HG03097 (cell line): ENCODE measurements at regions not wholly inside any gene's neighbourhood (a gene's known extent, or its start where the extent isn't known, plus 50 kb on each side); places are given as distances from the start of the nearest gene placed in this dataset.
"Not testable (repeated sequence)": the region's sequence is repeated elsewhere in the genome, so short reads cannot be mapped to it uniquely, and the experiment has no call there.

Experiments
- ATAC-seq: cut with Tn5 transposase; IDR thresholded peaks from one replicate; pipeline ENCODE4 v1.9.1; 2021; ENCODE audit not compliant: unreplicated experiment, low FRiP score

DNA sequence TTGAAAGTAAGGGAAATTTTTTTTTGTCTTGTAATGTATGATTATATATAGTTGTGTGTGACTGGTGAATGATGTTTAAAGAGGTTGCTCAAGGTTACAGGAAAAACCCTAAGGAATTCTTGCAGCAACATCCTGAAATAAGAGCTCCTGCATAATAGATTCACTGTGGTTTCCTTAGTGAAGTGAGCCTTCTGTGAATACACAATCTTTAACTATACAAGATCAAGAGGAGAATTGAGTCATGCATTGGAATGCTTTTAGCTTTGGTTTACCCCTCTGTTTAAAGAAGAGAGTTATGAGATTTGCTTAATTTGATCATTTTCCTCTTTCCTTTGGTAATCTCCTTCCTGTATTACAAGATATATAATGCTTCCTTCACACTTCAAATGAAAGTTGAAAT is 141.6 kb upstream of the EYA4 start:
- ATAC-seq = no peak

DNA sequence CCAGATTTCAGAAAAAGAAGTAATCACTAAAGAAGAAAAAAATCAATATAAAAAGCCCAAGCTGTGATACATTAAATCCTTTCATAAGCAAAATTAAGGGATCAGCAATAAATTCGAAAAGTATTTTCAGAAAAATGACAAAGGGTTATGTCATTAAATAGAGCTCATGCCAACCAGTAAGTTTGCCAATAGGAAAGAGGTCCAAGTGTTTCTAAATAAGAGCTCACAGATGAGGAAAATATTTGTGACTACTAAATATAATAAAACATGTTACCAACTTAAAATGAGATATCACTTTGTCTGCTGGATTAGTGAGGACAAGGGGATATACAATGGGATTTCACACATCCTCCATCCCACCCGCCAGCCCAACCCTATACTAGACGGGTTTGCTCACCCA is 140.3 kb upstream of the EYA4 start:
- no peak for ATAC-seq

DNA sequence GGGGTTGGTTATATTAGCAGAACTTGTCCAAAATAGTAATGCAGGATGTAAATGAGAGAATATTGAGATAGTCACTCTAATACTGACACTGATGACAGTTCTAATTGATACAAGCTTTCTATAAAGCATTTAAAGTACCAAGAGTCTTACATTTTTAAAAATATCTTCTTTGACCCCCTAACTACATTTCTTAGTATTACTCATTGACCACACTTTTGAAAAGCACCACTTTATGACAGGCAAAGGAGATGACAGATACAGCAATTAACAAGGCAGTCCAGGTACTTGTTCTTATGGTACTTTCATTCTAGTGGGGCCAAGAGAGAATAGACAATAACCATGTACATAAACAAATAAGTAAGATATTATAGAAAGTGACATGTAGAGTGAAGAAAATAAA is 139.4 kb upstream of the EYA4 start:
- ATAC-seq = no peak

DNA sequence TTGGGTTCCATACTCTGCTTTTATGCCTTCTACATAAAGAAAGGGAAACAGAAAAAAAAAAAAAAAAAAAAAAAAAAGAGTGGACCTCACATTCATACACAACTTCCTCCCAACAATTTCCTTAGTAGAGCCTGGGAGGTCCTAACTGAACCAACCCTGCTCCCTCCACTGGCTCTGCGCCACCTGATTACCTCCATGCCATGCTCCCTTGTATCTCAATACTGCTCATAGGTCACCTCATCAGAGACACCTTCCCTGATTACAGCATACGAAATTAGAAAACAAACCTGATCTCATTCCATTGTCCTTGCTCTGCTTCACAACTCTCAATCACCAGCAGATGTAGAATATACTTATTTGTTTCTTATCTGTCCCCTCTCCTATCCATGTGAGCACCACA is 134.2 kb upstream of the EYA4 start:
- ATAC-seq = no peak

DNA sequence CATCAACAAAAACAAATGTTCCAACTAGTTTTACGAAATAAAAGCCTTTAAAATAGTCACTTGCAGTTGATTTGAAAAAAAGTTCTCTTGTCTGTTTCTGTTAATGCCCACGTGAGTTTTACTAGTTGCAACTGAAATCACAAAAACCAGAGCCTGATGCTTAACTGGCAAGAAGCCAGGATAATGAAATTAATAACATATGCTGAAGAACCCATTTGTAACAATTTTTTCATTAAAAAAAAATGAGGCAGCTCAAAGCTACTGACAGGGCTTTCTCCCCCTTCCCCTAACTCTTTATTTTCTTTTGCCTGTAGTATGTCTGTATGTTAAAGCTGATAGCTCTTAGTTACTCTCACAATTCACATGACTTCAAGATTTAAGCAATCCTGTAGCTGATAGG is 132.7 kb upstream of the EYA4 start:
- no peak for ATAC-seq

DNA sequence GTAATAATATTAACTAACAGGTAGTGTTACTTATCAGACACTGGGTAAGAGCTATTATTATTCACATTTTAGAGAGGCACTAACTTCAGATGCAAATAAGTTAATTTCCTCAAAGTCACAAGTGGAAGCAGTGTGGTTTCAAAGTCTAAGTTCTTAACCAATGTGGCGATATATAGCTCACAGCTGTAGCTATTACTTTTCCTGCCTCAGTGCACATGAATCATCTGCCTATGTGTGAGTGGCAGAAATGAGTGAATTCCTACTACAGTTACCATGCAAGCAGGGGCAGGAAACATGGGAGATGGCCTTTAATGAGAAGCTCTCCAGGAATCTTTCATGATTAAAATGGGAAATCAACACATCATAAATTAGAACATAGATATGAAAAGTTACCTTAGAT is 126.2 kb upstream of the EYA4 start:
- ATAC-seq = no peak

DNA sequence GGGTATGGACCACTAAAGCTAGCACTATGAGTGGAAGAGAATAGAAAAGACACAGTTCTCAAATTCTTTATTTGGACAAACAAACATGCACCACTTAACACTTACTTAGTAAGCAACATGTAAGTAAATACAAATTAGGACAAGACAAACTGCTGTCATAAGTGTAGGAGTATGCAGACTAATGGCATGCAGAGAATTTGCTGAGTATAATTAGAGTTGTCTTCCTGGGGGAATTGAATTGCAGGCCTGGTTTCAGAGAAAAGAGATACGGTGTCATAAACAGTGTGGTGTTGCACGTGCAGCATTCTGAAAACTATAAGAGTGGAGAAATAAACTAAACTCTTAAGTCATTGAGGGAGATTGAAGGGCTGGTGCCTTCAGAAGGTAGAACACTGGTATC is 125.2 kb upstream of the EYA4 start:
- ATAC-seq = no peak

DNA sequence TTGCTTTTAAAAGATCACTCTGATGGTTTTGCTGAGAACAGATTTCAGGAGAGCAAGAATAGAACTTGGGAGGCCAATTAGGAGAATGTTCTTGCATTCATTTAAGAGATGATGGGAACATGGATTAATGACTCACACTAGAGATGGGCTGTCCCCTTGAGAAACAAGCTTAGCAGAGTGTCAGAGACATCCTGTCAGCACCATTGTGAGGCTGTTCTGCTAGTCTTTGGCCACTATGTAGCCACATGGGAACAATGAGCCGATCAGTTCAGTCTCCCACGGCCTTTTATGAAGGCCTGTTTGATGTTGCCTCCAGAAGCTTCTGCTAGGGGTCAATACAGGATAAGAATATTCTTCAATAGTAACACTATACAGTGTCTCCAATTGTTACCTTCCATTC is 113.0 kb upstream of the EYA4 start:
- no peak for ATAC-seq

DNA sequence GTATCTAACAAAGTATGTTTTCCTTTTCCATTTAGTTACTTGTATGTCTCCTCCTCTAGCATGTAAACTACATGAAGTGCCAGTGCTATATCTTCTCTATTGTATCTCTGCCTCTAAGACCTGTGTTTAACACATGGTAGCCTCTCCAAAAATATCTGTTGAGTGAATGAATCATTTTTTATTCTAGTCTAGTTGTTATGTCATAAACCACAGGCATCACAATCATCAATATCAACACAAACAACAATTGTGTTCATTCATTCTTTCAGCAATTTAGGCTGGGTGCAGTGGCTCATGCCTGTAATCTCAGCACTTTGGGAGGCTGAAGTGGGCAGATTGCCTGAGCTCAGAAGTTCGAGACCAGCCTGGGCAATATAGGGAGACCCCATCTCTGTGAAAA is 111.6 kb upstream of the EYA4 start:
- no peak for ATAC-seq

DNA sequence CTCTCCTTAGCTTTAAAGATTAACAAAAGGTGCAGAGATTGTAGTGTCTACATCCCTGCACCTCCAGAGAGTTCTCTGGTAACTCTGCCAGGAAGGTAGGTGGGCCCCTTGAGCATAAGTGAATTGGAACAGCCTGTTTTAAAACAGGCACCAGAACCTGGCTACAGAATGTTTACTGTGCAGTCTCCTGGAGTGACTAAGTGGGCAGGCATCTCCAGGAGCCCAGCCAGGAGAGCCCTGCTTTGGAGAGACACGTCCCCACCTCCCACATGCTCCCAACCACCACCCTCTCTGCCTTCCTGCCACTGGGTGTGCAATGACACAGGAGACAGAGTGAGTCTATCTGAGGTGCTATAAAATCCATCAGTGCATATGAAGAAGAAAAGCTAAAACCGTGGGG is 110.3 kb upstream of the EYA4 start:
- no peak for ATAC-seq

DNA sequence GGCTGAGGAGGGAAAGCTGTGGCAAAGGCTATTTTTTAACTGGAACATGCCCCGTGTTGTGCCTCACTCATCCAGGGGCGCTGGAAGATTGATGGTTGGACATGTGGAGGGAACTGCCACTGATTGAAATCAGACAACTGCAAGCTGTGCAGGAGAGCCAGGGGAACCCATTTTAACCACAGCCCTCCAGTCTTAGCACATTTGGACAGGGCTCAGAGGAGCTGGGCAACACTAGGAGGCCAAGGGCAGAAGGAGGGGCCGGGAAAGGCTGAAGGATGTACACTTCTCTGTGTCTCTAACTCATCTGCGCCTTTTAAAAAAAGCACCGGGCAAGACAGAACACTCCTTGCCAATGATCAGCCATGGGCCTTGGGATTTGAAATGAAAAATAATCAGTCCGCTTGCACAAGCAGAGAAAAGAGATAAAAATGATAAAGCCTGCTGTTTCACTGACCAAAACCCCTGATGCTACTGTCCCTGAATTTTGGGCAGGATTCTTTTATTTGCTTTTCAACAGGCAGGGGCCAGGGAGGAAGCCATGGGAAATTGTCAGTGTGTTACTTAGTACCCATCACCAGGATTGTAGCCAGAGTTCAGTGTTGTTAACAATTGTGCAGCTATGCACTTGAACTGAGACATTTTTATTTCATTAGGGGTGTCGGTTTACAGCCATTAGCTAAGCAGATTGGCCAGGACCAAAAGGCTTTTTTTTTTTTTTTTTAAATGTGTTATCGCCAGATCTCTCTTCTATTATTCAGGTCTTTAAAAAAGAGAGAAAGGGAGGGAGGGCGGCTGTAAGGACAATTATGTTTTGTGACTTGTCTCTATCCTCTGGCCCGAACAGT is 109.3 kb upstream of the EYA4 start:
- ATAC-seq = no peak

DNA sequence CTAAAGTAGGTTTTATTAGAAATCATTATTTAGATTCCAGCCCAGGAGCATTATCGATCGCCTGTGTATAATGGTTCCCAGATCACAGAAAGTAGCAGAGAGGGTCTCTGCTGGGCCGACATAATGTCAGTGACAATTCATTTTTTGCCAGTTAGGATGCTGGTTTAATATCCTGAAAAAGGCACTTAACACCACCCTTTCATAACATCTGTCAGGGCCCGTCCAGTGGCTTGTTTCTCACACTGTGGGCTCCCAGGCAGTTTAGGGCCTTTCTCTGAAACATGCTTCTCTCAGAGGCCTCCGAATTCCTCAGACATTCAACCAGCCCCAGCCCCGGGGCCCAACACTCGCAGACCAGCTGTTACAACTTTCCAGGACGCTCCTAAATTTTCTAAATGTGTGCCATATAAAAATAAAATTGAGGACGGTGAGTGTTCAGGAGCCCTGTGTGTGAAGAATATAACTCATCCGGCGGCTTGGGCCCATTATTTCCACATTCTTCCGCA is 108.6 kb upstream of the EYA4 start:
- ATAC-seq = no peak

DNA sequence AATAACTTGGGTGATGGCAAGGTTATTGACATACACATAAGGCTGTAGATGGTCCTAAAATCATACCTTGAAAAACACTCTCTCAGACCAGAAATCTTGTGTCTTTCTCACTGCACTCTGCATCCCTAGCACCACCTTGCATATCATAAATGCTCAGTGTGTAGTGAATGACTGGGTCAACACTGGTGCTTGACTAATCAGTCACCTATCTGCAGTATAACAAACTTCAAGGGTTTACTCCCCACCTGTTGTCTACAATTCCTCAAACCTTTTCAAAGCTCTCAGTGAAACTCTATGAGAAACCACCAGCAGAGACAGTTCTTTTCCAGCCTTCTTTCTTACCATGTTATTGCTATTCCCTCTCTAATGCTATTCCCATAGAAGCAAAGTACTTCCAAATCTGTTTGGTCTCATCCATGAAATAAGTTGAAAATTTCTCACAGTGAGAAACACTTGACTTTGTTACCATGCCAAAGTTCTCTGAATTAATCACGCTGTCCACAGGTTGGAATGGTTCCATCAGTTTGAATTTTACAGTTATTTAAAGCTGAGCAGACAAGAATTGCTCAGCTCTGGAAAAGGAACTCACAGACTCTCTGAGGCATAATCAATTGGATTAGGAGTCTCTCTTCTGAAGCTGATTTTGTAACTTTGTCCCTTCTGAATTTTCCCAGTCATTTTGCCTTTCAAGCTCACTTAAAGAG is 104.8 kb upstream of the EYA4 start:
- no peak for ATAC-seq

DNA sequence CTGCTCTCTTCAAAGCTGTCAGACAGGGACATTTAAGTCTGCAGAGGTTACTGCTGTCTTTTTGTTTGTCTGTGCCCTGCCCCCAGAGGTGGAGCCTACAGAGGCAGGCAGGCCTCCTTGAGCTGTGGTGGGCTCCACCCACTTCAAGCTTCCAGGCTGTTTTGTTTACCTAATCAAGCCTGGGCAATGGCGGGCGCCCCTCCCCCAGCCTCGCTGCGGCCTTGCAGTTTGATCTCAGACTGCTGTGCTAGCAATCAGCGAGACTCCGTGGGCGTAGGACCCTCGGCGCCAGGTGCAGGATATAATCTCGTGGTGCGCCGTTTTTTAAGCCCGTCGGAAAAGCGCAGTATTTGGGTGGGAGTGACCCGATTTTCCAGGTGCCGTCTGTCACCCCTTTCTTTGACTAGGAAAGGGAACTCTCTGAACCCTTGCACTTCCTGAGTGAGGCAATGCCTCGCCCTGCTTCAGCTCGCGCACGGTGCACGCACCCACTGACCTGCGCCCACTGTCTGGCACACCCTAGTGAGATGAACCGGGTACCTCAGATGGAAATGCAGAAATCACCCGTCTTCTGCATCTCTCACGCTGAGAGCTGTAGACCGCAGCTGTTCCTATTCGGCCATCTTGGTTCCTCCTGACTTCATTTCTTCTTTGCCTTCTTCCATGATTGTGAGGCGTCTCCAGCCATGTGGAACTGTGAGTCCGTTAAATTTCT is 93.5 kb upstream of the EYA4 start:
- ATAC-seq = not testable (repeated sequence)

DNA sequence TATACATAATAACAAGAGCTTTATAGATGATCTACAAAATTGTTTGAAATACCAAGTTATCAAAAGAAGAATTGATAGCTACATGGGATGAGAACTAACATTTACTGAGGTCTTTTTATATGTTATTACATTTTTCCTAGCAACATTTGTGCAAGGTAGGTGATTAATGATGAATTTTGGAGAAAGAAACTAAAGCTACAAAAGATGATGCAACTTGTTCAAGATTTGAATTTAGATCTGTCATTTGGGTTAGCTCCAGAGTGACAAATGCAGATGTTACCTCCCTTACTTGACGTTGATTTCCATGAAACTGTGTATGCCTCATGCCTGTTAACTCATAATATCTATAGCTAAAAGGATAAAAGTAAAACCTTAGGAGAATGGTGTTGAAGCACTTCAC is 84.5 kb upstream of the EYA4 start:
- ATAC-seq = no peak

DNA sequence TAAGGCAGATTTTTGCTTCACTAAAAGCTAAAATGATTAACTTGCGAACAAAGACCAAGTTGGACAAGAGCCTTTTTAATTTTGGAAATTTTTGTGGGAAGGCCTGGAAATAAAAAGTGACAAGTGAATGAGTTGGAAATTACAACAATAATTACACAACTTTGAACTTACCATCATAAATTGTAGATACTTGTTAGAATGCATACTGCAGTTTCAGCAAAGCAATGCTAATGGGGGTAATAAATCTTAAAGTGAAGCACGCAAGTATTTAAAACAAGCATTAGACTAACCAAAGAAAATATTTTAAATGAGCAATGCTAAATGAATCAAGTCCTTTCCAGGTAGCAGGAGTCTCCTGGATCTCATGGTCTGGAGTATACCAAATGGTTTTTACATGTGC is 83.2 kb upstream of the EYA4 start:
- no peak for ATAC-seq

DNA sequence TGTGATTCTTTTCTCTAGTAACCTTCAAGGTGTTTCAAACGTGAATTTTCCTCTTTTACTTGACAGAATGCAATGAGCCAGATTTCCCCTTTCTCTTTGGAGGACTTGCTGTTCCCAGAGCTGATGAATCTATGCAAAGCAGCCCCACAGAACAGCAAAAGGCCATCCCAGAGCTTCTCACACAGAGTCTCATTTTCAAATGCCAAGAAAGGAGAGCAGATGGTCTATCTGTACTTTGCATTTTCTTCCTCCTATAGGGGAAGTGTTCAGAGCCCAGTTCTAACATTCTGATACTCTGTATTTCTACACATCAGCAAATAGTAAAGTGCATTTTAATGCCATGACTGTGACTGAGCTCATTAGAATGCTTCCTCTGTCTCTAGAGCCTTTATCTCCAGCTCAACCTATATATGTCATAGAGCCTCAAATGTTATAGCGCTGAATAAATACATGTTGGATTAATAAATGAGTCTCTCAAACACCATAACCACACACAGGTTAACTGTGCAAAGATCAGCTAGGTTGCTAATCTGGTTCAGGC is 81.8 kb upstream of the EYA4 start:
- ATAC-seq = no peak

DNA sequence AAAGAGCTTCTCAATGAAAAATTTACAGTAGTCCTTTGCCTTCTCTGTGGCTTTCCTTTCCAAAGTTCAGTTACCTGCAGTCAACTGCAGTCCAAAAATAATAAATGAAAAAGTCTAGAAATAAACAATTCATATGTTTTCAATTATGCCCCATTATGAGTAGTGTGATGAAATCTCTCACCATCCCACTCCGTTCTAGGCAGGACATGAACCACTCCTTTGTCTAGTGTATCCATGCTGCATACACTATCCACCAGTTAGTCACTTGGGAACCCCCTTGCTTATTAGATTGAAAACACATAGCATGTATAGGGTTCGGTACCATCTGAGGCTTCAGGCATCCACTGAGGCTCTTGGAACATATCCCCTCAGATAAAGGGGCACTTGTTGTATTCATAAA is 80.6 kb upstream of the EYA4 start:
- ATAC-seq = no peak

DNA sequence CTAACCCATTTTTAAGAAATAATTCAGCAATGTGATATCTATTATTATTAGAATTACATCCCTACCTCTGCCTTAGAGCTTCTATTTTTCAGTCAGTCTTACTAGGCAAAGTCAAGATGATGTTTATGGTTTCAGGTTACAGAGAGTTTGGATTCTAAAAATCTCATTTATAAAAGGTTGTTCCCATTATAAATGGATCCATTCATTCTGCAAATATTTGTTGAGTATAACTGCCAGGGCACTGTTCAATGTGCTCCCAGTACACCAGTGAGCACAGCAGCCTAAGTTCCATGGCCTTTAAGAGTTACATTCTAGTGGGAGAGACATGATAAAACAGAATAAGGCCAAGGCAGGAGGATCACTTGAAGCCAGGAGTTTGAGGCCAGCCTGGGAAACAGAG is 75.9 kb upstream of the EYA4 start:
- ATAC-seq = no peak

DNA sequence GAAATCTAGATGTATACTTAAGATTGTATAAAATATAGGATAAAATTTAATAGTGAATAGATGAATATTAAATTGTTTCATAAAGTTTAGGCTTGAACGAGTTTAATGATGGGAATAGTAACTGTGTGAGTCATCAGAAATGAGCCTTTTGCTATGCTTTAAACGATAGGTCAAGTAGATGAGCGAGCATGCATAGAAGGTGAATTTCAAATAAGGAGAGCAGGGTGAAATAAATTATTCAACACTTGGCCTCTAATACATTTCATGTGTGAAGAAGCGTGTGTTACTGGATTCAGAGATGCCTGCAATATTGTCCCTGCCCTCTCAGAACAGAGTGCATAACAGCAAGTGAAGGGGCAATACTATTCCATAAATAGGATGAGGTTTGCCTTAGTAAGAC is 74.4 kb upstream of the EYA4 start:
- ATAC-seq = no peak

DNA sequence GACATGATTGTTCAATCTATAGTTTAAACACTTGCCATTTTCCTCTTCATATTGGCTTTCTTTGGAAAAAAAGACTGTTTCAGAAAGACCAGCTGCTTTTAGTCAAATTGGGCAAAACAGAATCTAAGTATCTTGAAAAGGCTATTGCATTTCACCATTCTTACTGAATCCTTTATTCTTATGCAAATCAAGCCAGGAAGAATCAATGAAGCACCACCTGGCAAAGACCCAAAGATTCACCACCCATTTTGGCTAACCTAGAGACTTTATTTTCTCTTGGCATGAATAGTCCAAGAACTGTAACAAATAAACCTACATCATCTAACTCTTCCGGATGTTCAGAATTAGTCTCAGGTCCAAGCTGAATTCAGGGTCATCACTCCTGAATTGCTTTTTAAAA is 71.3 kb upstream of the EYA4 start:
- no peak for ATAC-seq
